Mononuclear cell (primary cell): ENCODE measurements at regions not wholly inside any gene's neighbourhood (a gene's known extent, or its start where the extent isn't known, plus 50 kb on each side); places are given as distances from the start of the nearest gene placed in this dataset.

ENCODE experiments used
- H3K27me3 ChIP-seq: 2 replicates; pipeline ENCODE4 v1.6.0; 2011; ENCODE audit warnings: low read length, control low read depth; ENCODE audit not compliant: insufficient read depth
- H3K4me1 ChIP-seq: 2 replicates; pipeline ENCODE4 v1.5.1; 2011; ENCODE audit warnings: mild to moderate bottlenecking, low read length, control low read depth; ENCODE audit not compliant: insufficient read depth
- H3K4me3 ChIP-seq: 2 replicates; pipeline ENCODE4 v1.5.1; 2011; ENCODE audit warnings: mild to moderate bottlenecking, low read length, moderate library complexity
- H3K9me3 ChIP-seq: 2 replicates; pipeline ENCODE4 v1.5.1; 2011; ENCODE audit warnings: low read depth, mild to moderate bottlenecking, control low read depth, low read length

DNA sequence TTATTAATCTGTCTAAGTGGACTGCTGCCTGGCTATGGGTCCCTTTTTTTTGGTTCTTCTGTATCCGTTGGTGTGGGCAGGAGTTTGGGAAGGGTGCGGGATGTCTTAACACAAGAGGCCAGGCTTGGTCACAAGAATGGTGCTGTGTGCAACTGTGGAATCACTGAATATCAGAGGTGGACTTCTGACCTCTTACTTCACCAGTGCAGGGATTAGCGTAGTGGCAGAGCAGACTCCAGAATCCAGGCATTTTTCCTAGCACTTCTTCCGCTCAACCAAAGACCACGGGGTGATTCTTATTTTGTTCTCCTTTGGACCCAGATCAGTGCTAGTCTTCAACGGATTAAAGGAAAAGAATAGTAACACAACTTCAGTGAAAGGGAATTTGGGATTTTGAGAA, 254.3 kb upstream of the TNP1 start:
- no peak overlapping the region for H3K4me3 ChIP-seq
- no peaks in the 10 kb centered on the region for H3K9me3 ChIP-seq

DNA sequence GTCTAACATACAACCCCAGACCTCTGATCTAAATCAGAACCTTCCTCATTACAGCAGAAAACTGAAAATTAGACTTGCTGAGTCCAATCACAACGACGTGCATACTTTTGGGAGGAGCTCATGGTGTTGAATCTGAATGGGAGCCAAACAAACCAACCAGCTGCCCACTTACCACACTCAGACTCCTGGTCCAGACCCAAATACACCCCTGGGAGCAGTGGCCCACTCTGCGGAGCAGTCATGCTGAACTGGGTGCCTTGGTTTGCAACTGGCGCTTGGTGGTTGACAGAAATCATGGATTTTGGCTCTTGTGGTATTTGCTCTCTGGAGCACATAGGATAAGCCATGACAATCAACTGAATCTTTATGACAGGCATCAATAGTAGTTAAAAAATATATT, 253.6 kb upstream of the TNP1 start:
- Histone ChIP-seq H3K27me3 (no peaks in the 10 kb centered on the region), H3K4me1 (no peaks in the 10 kb centered on the region), H3K4me3 (no peak overlapping the region), H3K9me3 (no peaks in the 10 kb centered on the region)

More for the DNA sequence above, 254.3 kb upstream of the TNP1 start:
- H3K27me3 ChIP-seq = no peaks in the 10 kb centered on the region
- no peaks in the 10 kb centered on the region for H3K4me1 ChIP-seq

DNA sequence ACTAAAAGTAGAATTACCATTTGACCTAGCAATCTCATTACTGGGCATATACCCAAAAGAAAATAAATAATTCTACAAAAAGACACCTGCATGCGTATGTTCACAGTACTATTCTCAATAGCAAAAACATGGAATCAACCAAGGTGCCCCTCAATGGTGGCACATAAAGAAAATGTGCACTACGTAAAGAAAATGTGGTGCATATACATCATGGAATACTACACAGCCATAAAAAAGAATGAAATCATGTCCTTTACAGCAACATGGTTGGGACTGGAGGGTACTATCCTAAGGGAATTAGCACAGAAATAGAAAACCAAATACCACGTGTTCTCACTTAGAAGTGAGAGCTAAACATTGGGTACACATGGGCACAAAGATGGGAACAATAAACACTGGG, 250.7 kb upstream of the TNP1 start:
- Histone ChIP-seq H3K4me1 (peaks cover 5% of the 10 kb centered on the region), H3K4me3 (no peak overlapping the region), H3K9me3 (no peaks in the 10 kb centered on the region), H3K27me3 (no peaks in the 10 kb centered on the region)

DNA sequence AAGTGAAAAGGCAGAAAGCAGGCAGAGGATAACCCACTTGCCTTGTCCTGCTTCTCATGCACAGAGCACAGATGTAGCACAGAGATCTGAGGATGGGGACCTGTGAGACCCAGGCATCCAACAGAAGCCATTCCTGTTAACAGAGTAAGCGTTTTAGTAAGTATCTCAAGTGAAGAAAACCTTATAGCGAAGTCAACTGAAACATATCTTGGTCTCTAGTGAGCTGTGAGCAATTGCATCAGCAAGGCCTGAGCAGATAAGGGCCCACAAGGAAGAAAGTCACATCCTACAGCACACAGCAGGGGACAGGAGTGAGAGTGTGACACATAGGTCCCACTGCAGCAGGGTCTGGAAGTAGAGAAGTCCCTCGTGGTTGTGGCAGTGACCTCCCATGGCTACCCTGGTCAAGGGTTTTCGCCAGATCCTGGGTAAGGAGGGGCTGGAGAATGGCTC, 248.7 kb upstream of the TNP1 start:
- H3K4me3 ChIP-seq = no peak overlapping the region
- no peaks in the 10 kb centered on the region for H3K27me3 ChIP-seq
- H3K9me3 ChIP-seq = no peaks in the 10 kb centered on the region
- H3K4me1 ChIP-seq = peaks cover 5% of the 10 kb centered on the region

DNA sequence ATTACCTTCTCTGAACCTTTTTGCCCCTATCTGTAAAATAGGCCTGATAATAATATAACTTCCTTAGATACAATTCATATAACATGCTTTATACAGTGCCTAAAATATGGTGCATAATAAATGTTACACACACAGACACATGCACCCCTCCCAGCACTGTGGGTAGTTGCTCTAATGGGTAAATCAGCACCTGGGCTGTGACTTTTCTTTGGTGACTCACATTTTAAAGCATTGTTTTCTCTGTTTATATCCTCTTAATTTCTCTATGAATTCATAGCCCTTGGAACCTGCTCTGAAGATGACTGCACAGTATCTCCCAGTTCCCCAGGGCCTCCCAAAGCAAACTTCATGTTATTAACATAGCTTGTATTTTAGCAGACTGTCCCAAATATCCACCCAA, 248.2 kb upstream of the TNP1 start:
- H3K9me3 ChIP-seq = no peaks in the 10 kb centered on the region
- H3K4me3 ChIP-seq = no peak overlapping the region
- peaks cover 5% of the 10 kb centered on the region for H3K4me1 ChIP-seq
- H3K27me3 ChIP-seq = no peaks in the 10 kb centered on the region

DNA sequence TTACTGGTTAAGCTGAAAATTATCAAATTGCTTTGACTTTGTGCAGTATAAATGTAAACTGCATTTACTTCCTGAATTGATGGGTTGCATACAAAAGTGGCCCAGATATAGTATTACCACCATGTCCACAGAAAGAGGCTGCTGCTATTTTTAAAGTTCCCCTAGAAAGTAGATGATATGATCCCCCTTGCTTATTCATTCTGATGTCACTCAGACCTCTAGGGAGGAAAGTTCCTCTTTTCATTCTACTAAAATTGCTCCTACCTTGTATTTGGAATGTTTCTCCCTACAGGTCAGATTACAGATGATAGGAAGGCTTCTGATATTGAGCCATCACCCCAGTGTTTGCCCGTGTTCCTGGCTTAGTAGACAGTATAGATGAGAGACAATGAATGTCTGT, 247.6 kb upstream of the TNP1 start:
- no peak overlapping the region for H3K4me3 ChIP-seq
- peaks cover 5% of the 10 kb centered on the region for H3K4me1 ChIP-seq
- H3K9me3 ChIP-seq = no peaks in the 10 kb centered on the region
- no peaks in the 10 kb centered on the region for H3K27me3 ChIP-seq

DNA sequence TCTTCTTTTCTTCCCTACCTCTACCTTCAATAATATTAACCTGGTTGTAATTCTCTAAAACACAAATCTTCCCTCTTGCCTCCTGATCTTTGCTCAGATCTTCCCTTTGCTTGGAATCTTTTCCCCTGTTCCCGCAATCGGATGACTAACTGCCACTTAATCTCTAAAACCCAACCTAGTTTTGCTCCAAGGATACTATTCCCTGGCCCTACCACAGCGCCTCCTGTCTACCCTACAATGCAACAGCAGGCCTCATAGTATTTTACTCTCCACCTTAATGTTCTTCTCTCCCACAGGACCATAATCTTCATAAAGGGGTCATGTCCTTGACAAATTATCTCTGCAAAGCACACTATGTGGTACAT, 246.8 kb upstream of the TNP1 start:
- H3K27me3 ChIP-seq = no peaks in the 10 kb centered on the region
- H3K4me3 ChIP-seq = no peak overlapping the region
- no peaks in the 10 kb centered on the region for H3K9me3 ChIP-seq
- peaks cover 5% of the 10 kb centered on the region for H3K4me1 ChIP-seq

DNA sequence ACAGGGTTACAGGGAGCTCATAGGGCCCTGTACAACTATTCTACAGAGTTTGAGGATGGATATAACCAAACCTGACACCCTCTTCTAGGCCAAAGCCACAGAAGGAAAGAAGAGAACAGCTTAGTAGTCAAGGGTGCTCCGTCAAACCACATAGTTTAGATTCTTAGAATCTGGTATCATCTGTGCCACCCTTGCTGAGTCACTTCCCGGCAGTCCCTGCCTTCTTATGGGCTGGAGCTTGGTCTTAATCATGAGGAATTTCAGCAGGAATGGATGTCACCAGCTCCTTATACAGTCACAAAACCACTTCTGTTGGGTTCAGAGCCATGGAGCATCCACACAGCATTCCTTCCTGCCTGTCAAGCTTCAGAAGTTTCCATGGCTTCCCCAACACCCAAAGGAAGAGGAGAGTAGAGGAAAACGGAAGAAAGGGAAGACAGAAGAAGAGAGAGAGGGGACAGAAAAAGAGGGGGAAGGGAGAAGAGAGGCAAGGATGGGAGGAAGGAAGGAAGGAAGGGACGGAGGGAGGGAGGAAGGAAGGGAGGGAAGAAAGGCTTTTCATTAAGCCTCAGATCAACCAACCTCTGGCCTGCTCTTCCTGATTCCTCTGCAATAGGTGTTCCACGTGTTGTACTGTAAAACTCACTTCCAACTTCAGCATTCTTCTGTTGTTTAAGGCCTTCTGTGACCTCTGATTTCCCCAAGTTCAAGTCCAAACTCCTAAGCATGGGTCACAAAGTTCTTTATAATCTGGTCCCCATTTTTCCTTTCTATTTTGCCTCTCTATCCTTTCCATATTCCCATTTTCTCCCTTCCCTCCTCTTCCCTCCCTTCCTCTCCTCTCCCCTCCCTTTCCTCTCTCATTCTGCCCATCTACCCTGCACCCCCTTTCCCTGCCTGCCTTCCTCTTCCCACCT, 246.1 kb upstream of the TNP1 start:
- H3K27me3 ChIP-seq = no peaks in the 10 kb centered on the region
- peaks cover 5% of the 10 kb centered on the region for H3K4me1 ChIP-seq
- H3K9me3 ChIP-seq = no peaks in the 10 kb centered on the region
- no peak overlapping the region for H3K4me3 ChIP-seq

DNA sequence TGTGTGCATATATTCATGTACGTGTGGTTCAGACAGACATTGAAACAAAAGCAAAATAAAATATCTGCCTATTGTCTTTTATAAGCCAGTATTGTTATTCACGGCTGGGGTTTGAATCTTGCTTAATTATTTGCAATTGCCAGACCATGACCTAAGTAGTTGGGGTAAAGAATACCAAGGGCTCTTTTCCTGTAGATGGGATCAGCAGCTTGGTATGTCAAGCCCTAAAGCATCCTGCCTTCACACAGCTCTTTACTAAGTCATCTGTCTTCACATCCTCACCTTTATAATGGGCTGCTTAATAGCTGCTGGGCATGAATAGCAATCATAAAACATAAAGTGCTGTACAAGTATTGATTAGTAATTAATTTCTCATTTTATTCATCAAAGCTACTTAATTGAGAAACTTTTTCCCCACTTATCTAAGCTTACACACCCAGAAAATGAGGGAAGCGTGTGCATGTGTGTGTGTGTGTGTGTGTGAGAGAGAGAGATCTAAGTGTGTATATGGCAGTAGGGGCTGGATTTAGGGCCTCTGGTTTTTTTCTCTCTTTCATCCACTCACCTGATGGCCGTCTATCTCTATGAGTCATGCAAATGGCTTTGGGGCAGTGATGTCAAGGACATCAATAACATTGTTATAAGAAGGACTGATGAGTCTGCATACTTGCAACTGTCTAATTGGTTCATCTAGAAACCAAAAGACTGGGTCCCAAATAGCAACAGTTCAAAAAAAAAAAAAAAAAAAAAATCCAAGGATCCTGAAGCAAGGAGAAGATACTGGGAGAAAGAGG, 244.1 kb upstream of the TNP1 start:
- no peaks in the 10 kb centered on the region for H3K9me3 ChIP-seq
- no peak overlapping the region for H3K4me3 ChIP-seq
- H3K27me3 ChIP-seq = no peaks in the 10 kb centered on the region
- H3K4me1 ChIP-seq = peaks cover 5% of the 10 kb centered on the region

DNA sequence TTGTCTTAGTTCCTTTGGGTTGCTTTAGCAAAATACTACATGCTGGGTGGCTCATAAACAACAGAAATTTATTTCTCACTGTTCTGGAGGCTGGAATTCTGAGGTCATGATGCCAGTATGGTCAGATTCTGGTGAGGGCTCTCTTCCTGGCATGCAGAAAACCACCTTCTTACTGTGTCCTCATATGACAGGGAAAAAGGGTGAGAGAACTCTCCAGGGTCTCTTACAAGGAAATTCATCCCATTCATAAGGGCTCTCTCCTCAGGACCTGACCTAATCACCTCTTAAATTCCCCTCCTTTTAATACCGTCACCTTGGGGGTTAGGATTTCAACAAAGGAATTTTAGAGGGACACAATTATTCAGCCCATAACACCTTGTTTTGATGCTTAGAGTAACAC, 243.1 kb upstream of the TNP1 start:
- Histone ChIP-seq H3K4me1 (peaks cover 5% of the 10 kb centered on the region), H3K27me3 (no peaks in the 10 kb centered on the region), H3K9me3 (no peaks in the 10 kb centered on the region), H3K4me3 (no peak overlapping the region)

DNA sequence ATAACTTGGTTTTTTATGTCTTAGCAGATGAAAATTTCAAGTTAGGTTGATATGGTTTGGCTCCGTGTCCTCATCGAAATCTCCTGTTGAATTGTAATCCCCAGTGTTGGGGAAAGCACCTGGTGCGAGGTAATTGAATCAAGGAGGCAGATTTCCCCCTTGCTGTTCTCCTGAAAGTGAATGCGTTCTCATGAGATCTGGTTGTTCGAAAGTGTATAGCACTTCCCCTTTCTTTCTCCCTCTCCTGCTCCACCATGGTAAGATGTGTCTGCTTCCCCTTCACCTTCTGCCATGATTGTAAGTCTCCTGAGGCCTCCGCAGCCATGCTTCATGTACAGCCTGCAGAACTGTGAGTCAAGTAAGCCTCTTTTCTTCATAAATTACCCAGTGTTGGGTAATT, 242.1 kb upstream of the TNP1 start:
- H3K9me3 ChIP-seq = no peaks in the 10 kb centered on the region
- H3K27me3 ChIP-seq = no peaks in the 10 kb centered on the region
- H3K4me3 ChIP-seq = no peak overlapping the region

DNA sequence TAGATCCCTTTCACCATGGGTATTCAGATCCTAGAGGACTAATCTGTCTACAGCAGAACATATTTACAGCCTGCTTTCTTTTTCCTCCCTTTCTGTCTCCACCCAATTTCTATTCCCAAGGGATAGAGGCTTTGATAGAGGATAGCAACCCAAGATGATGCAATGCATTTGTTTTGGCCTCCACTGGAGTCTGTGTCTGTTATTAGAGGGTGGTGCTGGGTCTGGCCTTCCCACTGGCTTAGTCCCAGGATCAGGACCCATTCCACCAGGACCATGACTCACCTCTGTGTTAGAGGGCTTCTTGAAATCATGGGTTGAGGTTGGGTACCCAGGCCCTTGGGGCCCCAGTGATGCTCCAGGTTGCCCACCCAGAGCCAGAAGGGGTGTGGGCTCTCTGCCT, 239.7 kb upstream of the TNP1 start:
- Histone ChIP-seq H3K9me3 (no peaks in the 10 kb centered on the region), H3K4me3 (no peak overlapping the region), H3K4me1 (no peaks in the 10 kb centered on the region), H3K27me3 (no peaks in the 10 kb centered on the region)

More for the DNA sequence above, 242.1 kb upstream of the TNP1 start:
- peaks cover 2% of the 10 kb centered on the region for H3K4me1 ChIP-seq

DNA sequence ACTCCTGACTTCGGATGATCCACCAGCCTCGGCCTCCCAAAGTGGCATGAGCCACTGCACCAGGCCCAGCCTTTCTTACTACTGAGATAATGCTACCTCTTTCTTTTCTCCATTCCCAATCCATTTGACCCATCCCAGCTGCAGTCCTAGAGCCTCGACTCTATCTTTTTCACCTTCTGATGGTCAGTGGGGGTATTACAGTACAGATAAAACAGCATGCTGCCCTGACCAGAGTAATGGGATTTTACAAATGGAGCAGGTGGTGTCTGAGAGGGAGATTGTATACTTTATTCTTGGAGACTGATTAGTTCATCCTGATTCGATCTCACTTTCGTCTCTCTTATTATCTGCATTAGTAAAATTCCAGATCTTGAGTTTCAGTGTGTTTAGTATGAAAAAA, 238.6 kb upstream of the TNP1 start:
- Histone ChIP-seq H3K27me3 (no peaks in the 10 kb centered on the region), H3K4me3 (no peak overlapping the region), H3K4me1 (no peaks in the 10 kb centered on the region), H3K9me3 (no peaks in the 10 kb centered on the region)

DNA sequence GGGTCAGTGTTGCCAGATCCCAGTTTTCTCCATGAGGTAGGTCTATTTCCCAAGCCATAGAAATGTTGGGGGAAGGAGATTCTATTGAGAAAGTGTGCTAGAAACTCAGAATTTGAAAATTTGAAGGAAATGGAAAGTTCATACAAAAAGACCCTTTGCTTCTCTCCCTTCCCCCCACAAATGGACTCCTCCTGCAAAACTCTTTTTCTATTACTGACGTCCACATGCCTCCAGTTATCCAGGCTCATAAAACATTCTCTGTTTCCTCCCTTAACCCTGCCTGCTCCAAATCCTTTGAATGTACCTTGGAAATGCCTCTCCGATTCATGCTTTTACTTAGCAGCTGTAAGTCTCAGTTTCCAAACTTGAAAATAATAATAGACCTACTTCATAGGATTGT, 237.5 kb upstream of the TNP1 start:
- H3K9me3 ChIP-seq = no peaks in the 10 kb centered on the region
- H3K4me1 ChIP-seq = no peaks in the 10 kb centered on the region
- no peaks in the 10 kb centered on the region for H3K27me3 ChIP-seq
- no peak overlapping the region for H3K4me3 ChIP-seq

DNA sequence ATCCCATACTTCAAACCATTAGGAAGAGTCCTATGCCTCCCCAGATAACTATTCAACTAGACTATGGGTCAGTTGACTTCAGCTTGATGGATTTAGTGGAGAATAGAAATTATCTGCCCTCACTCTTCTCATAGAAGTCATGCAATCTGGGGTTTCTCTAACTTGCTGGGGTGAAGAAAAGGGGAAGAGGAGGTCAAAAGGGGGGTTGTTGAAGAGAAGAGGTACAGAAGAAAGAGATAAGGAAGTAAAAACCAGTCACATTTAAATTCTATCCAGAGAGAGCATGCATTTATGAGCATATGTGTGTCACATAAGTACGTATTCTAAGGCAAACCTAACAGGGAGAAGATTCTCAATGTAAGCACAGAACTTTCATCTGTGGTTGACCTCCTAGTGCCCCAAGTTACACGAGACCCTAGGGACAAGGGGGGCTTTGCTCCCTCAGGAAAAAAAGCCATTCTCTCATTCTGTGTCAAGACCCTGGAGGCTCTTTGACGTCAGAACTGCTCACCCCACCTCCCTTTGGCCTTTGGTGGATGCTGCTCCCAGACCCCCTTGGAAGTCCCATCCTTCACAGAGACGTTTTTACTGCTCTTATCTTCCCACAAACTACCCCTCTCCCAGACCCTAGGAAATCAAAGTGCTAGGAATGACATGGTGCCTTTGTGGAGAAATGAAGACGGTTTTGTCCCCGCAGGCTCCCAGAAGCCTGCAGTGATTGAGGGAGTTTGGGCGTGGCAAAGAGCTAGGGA, 236.8 kb upstream of the TNP1 start:
- no peaks in the 10 kb centered on the region for H3K4me1 ChIP-seq
- no peaks in the 10 kb centered on the region for H3K27me3 ChIP-seq
- no peak overlapping the region for H3K4me3 ChIP-seq
- no peaks in the 10 kb centered on the region for H3K9me3 ChIP-seq
